Suprapubic skin (tissue), 4 donors: ENCODE measurements at regions not wholly inside any gene's neighbourhood (a gene's known extent, or its start where the extent isn't known, plus 50 kb on each side); places are given as distances from the start of the nearest gene placed in this dataset.

Experiments used
- EP300 ChIP-seq: sonication (generic); formaldehyde crosslinking; IDR thresholded peaks from one replicate; pipeline ENCODE4 v1.6.1; 2017; ENCODE audit warnings: antibody characterized with exemption
- POLR2A ChIP-seq, 2 donors: fragments of 450-650 bp; IDR thresholded peaks; one replicate each; pipeline ENCODE4 v1.6.1; 2017; ENCODE audit warnings: antibody characterized with exemption in 2 of 2, mild to moderate bottlenecking in 2 of 2, moderate library complexity in 2 of 2
- POLR2AphosphoS5 ChIP-seq, 3 donors: sonication (generic); formaldehyde crosslinking; IDR thresholded peaks; one replicate each; pipeline ENCODE4 v1.6.1; 2017; ENCODE audit warnings: antibody characterized with exemption in 3 of 3
- TF ChIP-seq, protein P1 (sequence below), 2 donors: fragments of 200-600 bp in 1 of 2; fragments of 450-650 bp in 1 of 2; sonication (generic) in 1 of 2; IDR thresholded peaks; one replicate each; pipeline ENCODE4 v1.5.1; 2016 to 2019; ENCODE audit warnings: antibody characterized with exemption in 2 of 2, mild to moderate bottlenecking in 1 of 2, moderate library complexity in 1 of 2

DNA sequence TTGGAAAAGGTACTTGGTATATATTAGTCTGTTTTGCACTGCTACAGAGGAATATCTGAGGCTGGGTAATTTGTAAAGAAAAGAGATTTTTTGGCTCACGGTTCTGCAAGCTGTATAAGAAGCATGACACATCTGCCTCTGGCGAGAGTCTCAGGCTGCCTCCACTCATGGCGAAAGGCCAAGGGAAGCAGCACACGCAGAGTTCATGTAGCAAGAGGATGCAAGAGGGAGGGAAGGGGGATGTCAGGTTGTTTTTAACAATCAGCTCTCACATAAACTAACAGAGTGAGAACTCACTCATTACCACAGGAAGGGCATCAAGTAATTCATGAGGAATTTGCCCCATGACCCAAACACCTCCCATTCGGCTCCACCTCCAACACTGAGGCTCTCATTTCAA, 484.8 kb upstream of the DPP6 start:
- no peak for TF ChIP-seq EP300
- TF ChIP-seq POLR2A (IDR thresholded peaks at IDR 0.05), result no peak
- TF ChIP-seq POLR2AphosphoS5 (IDR thresholded peaks at IDR 0.05), result no peak
- TF ChIP-seq, protein P1, sequence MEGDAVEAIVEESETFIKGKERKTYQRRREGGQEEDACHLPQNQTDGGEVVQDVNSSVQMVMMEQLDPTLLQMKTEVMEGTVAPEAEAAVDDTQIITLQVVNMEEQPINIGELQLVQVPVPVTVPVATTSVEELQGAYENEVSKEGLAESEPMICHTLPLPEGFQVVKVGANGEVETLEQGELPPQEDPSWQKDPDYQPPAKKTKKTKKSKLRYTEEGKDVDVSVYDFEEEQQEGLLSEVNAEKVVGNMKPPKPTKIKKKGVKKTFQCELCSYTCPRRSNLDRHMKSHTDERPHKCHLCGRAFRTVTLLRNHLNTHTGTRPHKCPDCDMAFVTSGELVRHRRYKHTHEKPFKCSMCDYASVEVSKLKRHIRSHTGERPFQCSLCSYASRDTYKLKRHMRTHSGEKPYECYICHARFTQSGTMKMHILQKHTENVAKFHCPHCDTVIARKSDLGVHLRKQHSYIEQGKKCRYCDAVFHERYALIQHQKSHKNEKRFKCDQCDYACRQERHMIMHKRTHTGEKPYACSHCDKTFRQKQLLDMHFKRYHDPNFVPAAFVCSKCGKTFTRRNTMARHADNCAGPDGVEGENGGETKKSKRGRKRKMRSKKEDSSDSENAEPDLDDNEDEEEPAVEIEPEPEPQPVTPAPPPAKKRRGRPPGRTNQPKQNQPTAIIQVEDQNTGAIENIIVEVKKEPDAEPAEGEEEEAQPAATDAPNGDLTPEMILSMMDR (IDR thresholded peaks at IDR 0.05), result no peak
